Suppressor macrophage treated with lipopolysaccharide for 1 hour (primary cell): ENCODE measurements at regions not wholly inside any gene's neighbourhood (a gene's known extent, or its start where the extent isn't known, plus 50 kb on each side); places are given as distances from the start of the nearest gene placed in this dataset.

Source experiments
- DNase-seq, 3 donors: peaks; one replicate each; pipeline ENCODE4 v3.0.0-alpha.2; 2020 to 2022

DNA sequence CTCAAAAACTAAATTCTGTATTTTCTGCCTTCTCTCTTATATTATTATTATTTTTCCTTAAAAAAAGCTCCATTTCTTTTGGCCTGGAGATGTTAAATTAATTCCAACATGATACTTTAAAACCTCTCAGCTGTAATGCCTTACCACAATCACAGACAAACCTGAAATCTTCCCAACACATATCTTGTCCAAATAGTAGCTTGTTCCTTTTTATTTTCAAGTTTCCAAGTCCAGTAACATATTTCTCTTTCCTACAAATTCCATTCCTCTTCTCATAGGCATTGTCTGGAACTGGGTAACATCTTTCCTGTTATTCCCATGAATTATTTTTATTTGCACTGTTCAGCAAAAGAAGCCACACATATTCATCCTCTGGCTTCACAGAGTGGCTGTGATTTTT is 137.0 kb downstream of the SLITRK6 start:
- DNase-seq = no peak

GRCh38 chr13:85661675-85662074 is 137.5 kb downstream of the SLITRK6 start:
- no peak for DNase-seq

GRCh38 chr13:85659493-85659892 is 139.7 kb downstream of the SLITRK6 start:
- no peak for DNase-seq

GRCh38 chr13:85657942-85658341 is 141.3 kb downstream of the SLITRK6 start:
- DNase-seq = no peak

DNA sequence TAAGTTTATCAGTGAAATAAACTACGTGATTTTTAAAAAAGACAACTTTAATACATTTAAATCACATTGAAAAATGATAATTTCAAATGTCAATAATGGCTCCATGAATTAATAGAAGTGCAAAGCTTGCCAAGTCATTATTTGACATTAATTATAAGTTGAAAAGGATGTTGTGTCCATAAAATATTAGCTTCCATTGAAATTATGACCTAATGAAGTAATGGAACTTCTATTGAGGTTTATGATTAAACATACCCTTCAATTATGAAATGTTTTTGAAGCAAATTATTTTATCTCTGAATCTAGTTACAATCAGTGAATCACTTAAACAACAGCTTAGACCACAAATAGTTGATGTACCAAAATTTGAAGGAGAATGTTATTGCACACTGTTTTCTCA is 144.2 kb downstream of the SLITRK6 start:
- no peak for DNase-seq

DNA sequence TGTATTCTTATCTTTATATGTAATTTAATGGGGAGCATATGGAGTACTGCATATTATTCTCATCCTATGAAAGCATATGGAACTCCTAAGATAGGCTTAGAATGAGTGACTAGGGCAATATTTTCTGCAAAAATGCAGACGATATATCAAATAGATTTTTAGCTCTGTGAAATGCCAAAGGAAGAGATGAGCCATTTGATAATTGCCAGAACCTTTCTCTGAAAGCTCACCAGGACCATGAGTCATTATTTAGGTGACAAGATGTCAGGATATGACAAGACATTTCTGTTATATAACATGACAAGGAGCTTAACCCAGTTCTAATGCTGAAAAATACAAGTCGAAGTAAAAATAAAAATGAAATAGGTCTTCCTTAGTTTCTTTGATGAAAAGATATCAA is 145.0 kb downstream of the SLITRK6 start:
- no peak for DNase-seq

DNA sequence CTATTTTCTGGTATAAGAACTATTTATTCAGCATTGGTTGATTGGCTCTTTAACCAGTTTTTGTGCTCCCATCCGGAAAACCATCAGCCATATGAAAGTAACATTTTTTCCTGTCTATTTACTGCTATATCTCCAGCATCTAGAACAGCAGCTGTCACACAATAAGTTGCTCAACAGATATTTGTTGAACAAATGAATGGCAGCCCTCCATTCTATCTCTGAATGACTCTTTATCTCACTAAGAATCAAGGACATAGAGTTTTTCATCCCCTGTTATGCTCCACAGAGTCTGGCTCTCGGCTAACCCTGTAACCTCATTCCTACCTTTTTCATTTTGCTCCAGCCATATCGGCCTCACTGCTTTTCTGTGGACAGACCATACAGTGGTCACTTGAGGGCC is 145.5 kb downstream of the SLITRK6 start:
- DNase-seq = no peak

- DNase-seq = no peak
These were observed 146.7 kb downstream of the SLITRK6 start for GRCh38 chr13:85652491-85652890.

DNA sequence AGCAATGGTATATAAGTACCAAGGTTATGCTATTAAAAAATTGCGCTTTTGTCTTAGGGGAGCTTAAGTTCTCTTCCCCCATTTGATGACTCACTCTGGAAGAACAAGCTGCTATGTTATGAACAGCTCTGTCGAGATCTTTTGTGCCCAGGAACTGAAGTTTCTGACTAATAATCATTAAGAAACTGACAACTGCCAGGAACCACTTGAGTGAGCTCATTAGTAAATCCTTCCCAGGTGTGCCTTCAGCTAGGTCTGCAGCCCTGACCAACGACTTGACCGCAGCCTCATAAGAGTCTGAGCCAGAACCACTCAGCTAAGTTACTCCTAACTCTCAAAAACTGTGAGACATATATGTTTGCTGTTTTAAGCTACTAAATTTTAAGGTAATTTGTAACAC is 147.8 kb downstream of the SLITRK6 start:
- DNase-seq = no peak

DNA sequence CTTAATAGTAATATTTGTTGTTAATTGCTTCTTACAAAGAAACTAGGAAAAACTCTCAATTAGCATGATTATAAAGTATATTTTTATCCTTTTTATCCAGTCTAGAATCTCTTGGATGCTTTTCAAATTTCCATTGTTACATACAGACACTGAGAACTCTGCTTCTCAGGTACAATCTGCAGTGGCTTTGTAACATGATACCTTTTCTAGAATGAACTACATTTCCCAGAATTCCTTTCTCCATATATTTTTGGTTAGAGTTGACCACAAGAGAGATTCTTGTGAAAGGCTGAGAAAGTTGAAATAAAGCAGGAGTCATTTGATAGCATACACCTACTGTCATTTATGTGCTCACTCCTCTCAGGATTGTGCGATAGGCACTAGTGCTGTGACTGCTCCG is 148.6 kb downstream of the SLITRK6 start:
- no peak for DNase-seq

- DNase-seq = no peak
These were observed 158.5 kb downstream of the SLITRK6 start for GRCh38 chr13:85640727-85641126.

- no peak for DNase-seq
These were observed 160.3 kb downstream of the SLITRK6 start for GRCh38 chr13:85638815-85639393.

DNA sequence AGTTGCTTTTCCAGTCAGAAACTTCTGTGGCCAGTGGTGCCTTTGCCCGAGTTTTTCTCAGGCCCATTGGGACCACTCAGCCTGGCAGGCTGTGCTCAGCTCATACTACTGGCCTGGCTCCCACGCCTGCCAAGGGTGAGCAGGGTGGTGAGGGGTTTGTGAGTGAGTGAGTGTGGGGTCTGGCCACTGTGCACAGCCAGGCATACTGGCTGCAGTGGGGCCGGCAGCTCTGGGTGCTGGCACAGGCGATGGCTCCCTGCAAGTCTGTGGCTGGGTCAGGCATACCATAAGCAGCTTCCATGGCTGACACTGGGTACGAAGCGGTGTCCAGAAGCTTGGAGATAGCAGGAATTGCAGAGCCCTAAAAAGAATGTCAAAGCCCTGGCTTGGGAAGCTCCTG is 161.0 kb downstream of the SLITRK6 start:
- no peak for DNase-seq

GRCh38 chr13:85632526-85633195 is 166.6 kb downstream of the SLITRK6 start:
- DNase-seq = no peak

DNA sequence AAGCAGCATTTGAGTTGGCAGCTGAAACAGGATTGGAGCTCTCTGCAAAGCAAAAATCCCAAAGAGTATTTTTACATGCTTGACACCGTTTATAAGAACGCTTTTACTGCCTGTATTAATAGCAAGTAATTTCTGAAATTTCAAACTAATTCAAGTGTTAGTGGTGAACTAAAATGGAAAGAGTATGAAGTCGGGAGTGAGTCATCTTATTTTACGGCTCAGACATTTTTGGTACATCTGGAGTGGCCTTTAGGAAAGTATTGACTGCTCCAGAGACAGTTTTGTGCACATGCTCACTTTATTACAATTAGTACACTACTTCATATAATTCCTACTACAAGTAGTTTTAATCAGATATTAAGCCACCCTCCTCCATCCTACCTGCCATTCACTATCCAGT is 167.4 kb downstream of the SLITRK6 start:
- no peak for DNase-seq

DNA sequence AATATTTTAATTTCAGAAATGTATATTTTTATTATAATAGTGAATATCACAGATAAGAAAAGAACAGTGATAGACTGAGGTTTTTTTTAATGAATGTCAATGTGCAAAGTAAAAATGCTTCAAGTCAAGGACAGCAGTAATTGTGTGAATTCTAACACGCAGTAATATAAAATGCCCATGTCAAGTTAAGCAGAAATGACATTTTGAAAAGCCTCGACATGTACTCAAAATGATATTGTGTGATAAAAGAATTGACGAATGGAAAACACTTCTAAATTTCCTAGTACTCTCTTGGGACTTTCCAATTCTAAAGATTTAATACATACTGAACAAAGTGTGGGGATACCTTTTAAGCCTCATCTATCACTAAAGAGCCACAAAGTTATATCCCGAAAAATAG is 172.6 kb downstream of the SLITRK6 start:
- no peak for DNase-seq

- no peak for DNase-seq
These were observed 179.9 kb downstream of the SLITRK6 start for GRCh38 chr13:85619321-85619720.

GRCh38 chr13:85618521-85618920 is 180.7 kb downstream of the SLITRK6 start:
- DNase-seq = no peak

GRCh38 chr13:85616275-85616674 is 182.9 kb downstream of the SLITRK6 start:
- no peak for DNase-seq

GRCh38 chr13:85615031-85615430 is 184.2 kb downstream of the SLITRK6 start:
- no peak for DNase-seq

DNA sequence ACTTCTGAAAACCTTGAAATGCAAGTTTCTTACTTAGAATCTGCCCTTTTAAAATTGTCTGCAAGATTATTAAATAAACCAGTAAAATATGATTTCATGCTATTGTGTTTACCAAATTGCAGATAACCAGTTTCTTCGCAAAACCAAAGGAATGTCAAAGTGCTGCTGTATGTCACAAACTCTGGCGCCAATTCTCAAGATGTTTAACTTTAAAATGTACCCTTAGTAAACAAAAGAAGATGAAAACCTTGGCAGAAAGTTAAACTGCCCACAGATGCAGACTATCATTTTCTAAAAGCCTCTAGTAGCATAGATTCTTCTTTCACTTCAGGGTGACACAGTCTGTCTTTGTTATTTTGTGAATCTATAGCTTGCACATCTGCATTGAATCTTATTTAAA is 189.2 kb downstream of the SLITRK6 start:
- DNase-seq = no peak

GRCh38 chr13:85608255-85608829 is 190.9 kb downstream of the SLITRK6 start:
- DNase-seq = no peak

DNA sequence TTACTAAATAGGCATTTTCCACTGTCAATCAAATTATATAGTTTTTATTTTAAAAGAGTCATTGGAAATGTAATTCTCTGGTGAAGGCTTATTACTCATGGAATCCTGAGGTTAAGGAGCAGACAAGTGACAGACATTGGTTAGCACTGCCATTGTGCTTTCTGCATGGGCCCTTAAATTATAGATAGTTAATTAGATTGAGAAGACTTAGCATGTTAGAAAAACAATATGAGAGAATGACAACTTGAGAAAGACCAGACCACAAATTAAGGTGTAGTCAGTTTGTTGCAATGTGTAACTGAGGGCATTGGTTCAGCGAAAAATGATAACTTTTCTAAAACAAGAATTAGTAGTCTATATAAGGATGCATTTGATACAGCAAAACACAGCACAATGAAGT is 195.5 kb downstream of the SLITRK6 start:
- no peak for DNase-seq

- DNase-seq = no peak
These were observed 197.7 kb downstream of the SLITRK6 start for GRCh38 chr13:85601526-85601925.
